IMR-90 (cell line): ENCODE measurements at regions not wholly inside any gene's neighbourhood (a gene's known extent, or its start where the extent isn't known, plus 50 kb on each side); places are given as distances from the start of the nearest gene placed in this dataset.

Source experiments
- ATAC-seq: fragments of 200-7000 bp; cut with Tn5 transposase; 2 replicates; pipeline ENCODE4 v1.9.1; 2020; ENCODE audit warnings: low read depth, mild to moderate bottlenecking, moderate library complexity
- BruUV-seq: library from RNA; stranded (reverse); fragments of 400-500 nt; replicated peaks from 2 replicates; lab custom pipeline; 2021; lab: Mats Ljungman, UMichigan
- CTCF ChIA-PET: fragments of 300-600 bp; formaldehyde crosslinking; extraction: SDS; loops from one replicate; lab custom pipeline; 2021; ENCODE audit warnings: antibody characterized with exemption; lab: Yijun Ruan, JAX
- POLR2A ChIA-PET: fragments of 300-600 bp; sonication (Branson Sonifier 250); formaldehyde crosslinking; loops from one replicate; lab custom pipeline; 2022; ENCODE audit warnings: antibody characterized with exemption; ENCODE audit not compliant: unreplicated experiment; lab: Charles Lee
- DNase-seq: peaks from one replicate; pipeline ENCODE4 v3.0.0; 2013
- H2AFZ ChIP-seq: replicated peaks from 2 replicates; pipeline ENCODE3; 2013; ENCODE audit warnings: low read length, mild to moderate bottlenecking; ENCODE audit not compliant: poor library complexity
- H2AK5ac ChIP-seq: 2 replicates; pipeline ENCODE4 v1.6.1; 2013; ENCODE audit warnings: low read depth, low read length, inconsistent platforms
- H2AK9ac ChIP-seq: replicated peaks from 2 replicates; pipeline ENCODE3; 2013; ENCODE audit warnings: mild to moderate bottlenecking, low read depth, low read length, moderate library complexity; ENCODE audit not compliant: poor library complexity
- H2BK120ac ChIP-seq: 2 replicates; pipeline ENCODE4 v1.6.1; 2013; ENCODE audit warnings: low read depth, low read length, inconsistent platforms
- H2BK15ac ChIP-seq: 3 replicates; pipeline ENCODE4 v1.6.1; 2013; ENCODE audit warnings: low read depth, low read length, inconsistent platforms
- H2BK20ac ChIP-seq: 2 replicates; pipeline ENCODE4 v1.6.1; 2013; ENCODE audit warnings: low read depth, mild to moderate bottlenecking, inconsistent platforms, low read length, moderate library complexity
- H2BK5ac ChIP-seq: 2 replicates; pipeline ENCODE4 v1.6.1; 2013; ENCODE audit warnings: mild to moderate bottlenecking, low read depth, low read length, inconsistent platforms; ENCODE audit not compliant: poor library complexity, severe bottlenecking
- H3K14ac ChIP-seq: replicated peaks from 2 replicates; pipeline ENCODE4 v1.6.1; 2013; ENCODE audit warnings: low read depth, low read length, inconsistent platforms
- H3K18ac ChIP-seq: 2 replicates; pipeline ENCODE4 v1.6.1; 2013; ENCODE audit warnings: low read depth, low read length, control low read depth
- H3K23ac ChIP-seq: 2 replicates; pipeline ENCODE4 v1.6.1; 2013; ENCODE audit warnings: low read depth, low read length, inconsistent platforms
- H3K27ac ChIP-seq: 2 replicates; pipeline ENCODE4 v1.5.1; 2013; ENCODE audit warnings: mild to moderate bottlenecking, control low read depth, low read length; ENCODE audit not compliant: insufficient read depth
- H3K27me3 ChIP-seq: 2 replicates; pipeline ENCODE4 v1.6.1; 2013; ENCODE audit warnings: low read length; ENCODE audit not compliant: control insufficient read depth, insufficient read depth
- H3K36me3 ChIP-seq: 2 replicates; pipeline ENCODE4 v1.6.1; 2013; ENCODE audit warnings: low read length, mixed read lengths; ENCODE audit not compliant: control insufficient read depth, insufficient read depth
- H3K4ac ChIP-seq: 2 replicates; pipeline ENCODE4 v1.6.1; 2013; ENCODE audit warnings: low read depth, low read length, inconsistent platforms
- H3K4me1 ChIP-seq: 2 replicates; pipeline ENCODE4 v1.6.1; 2013; ENCODE audit warnings: low read length, mixed read lengths; ENCODE audit not compliant: control insufficient read depth, insufficient read depth
- H3K4me2 ChIP-seq: 2 replicates; pipeline ENCODE4 v1.6.1; 2013; ENCODE audit warnings: low read depth, mild to moderate bottlenecking, control low read depth, low read length, moderate library complexity
- H3K4me3 ChIP-seq: 2 replicates; pipeline ENCODE4 v1.5.1; 2013; ENCODE audit warnings: low read depth, mild to moderate bottlenecking, control low read depth, low read length, moderate library complexity; ENCODE audit not compliant: insufficient read depth
- H3K56ac ChIP-seq: 2 replicates; pipeline ENCODE4 v1.6.1; 2013; ENCODE audit warnings: low read length, inconsistent platforms; ENCODE audit not compliant: insufficient read depth; ENCODE audit errors: extremely low read depth
- H3K79me1 ChIP-seq, 2 experiments: 2 replicates each; pipeline ENCODE4 v1.6.1; 2013; ENCODE audit warnings: low read length in 2 of 2, inconsistent platforms in 1 of 2, low read depth in 1 of 2
- H3K9ac ChIP-seq: 2 replicates; pipeline ENCODE4 v1.6.1; 2013; ENCODE audit warnings: low read depth, low read length, control low read depth
- H3K9me1 ChIP-seq: 2 replicates; pipeline ENCODE4 v1.6.1; 2013; ENCODE audit warnings: low read length, inconsistent platforms; ENCODE audit not compliant: insufficient read depth
- H3K9me3 ChIP-seq: 2 replicates; pipeline ENCODE4 v1.6.1; 2013; ENCODE audit warnings: low read length; ENCODE audit not compliant: control insufficient read depth, insufficient read depth
- H4K20me1 ChIP-seq: 2 replicates; pipeline ENCODE4 v1.6.1; 2013; ENCODE audit warnings: low read length, inconsistent platforms; ENCODE audit not compliant: insufficient read depth
- H4K5ac ChIP-seq: 2 replicates; pipeline ENCODE4 v1.6.1; 2013; ENCODE audit warnings: mild to moderate bottlenecking, low read depth, low read length, control low read depth
- H4K8ac ChIP-seq, 2 experiments: 2 replicates each; pipeline ENCODE4 v1.6.1; 2013; ENCODE audit warnings: low read depth in 2 of 2, low read length in 2 of 2, control low read depth in 1 of 2, inconsistent platforms in 1 of 2
- H4K91ac ChIP-seq: 2 replicates; pipeline ENCODE4 v1.6.1; 2013; ENCODE audit warnings: low read depth, low read length, inconsistent platforms; ENCODE audit not compliant: insufficient read depth
- BHLHE40 ChIP-seq: fragments of 150-350 bp; IDR thresholded peaks from 2 replicates; pipeline ENCODE4 v1.6.1; 2016; ENCODE audit warnings: mild to moderate bottlenecking, low read depth, low read length
- CEBPB ChIP-seq: IDR thresholded peaks from 2 replicates; pipeline ENCODE4 v1.6.1; 2012; ENCODE audit warnings: low read depth, low read length, improper control_type of control experiment
- CHD1 ChIP-seq: IDR thresholded peaks from 2 replicates; pipeline ENCODE4 v1.6.1; 2012; ENCODE audit warnings: low read depth, low read length, improper control_type of control experiment
- ELK1 ChIP-seq: fragments of 150-350 bp; IDR thresholded peaks from 2 replicates; pipeline ENCODE4 v1.6.1; 2016; ENCODE audit warnings: low read depth, mild to moderate bottlenecking, low read length, moderate library complexity, borderline replicate concordance
- FOS ChIP-seq: fragments of 150-350 bp; IDR thresholded peaks from 2 replicates; pipeline ENCODE4 v1.6.1; 2016; ENCODE audit warnings: low read depth, low read length
- MAZ ChIP-seq: IDR thresholded peaks from 2 replicates; pipeline ENCODE4 v1.6.1; 2012; ENCODE audit warnings: low read depth, mild to moderate bottlenecking, low read length, improper control_type of control experiment, moderate library complexity, borderline replicate concordance
- MXI1 ChIP-seq: IDR thresholded peaks from 2 replicates; pipeline ENCODE4 v1.6.1; 2012; ENCODE audit warnings: low read depth, mild to moderate bottlenecking, low read length, moderate library complexity, borderline replicate concordance
- NFE2L2 ChIP-seq: fragments of 150-350 bp; IDR thresholded peaks from 2 replicates; pipeline ENCODE4 v1.6.1; 2016; ENCODE audit warnings: low read depth, mild to moderate bottlenecking, low read length
- RAD21 ChIP-seq: IDR thresholded peaks from 2 replicates; pipeline ENCODE4 v1.6.1; 2012; ENCODE audit warnings: low read length, improper control_type of control experiment
- RFX5 ChIP-seq: IDR thresholded peaks from 2 replicates; pipeline ENCODE4 v1.8.0; 2012; ENCODE audit warnings: low read depth, mild to moderate bottlenecking, low read length, moderate library complexity
- dilution Hi-C: fragments of 300-500 bp; cut with HindIII; formaldehyde crosslinking; loops from one replicate; pipeline ENCODE4 v1.14.3; 2018; ENCODE audit warnings: low sequenced_read_pairs; ENCODE audit not compliant: unreplicated experiment
- in situ Hi-C: fragments of 300-500 bp; cut with MboI; formaldehyde crosslinking; loops from 3 replicates; pipeline ENCODE4 v1.14.3; 2019; ENCODE audit warnings: low sequenced_read_pairs, inconsistent platforms, mixed read lengths
- intact Hi-C: fragments of 100-400 bp; cut with micrococcal nuclease; formaldehyde crosslinking; loops from 2 replicates; pipeline ENCODE4 v1.10.0; 2022

GRCh38 chr12:73277971-73278370, 1005.8 kb downstream of the TRHDE start:
- H4K5ac ChIP-seq, result no peak overlapping the region
- CTCF ChIA-PET, result no interaction called here
- POLR2A ChIA-PET, result no interaction called here

More at GRCh38 chr12:73277971-73278370, 1005.8 kb downstream of the TRHDE start:
- H3K79me1 ChIP-seq, result no peaks in the 10 kb centered on the region
- no peaks in the 10 kb centered on the region for H3K27me3 ChIP-seq
- H2BK120ac ChIP-seq, result no peak overlapping the region
- H3K4me1 ChIP-seq, result no peaks in the 10 kb centered on the region
- H2BK15ac ChIP-seq, result no peak overlapping the region
- H3K14ac ChIP-seq, result no peak overlapping the region
- H3K18ac ChIP-seq, result no peak overlapping the region
- H3K23ac ChIP-seq, result no peak overlapping the region
- H3K9ac ChIP-seq, result no peak overlapping the region
- H2BK20ac ChIP-seq, result no peak overlapping the region
- no peak overlapping the region for H2AK9ac ChIP-seq
- no peaks in the 10 kb centered on the region for H4K20me1 ChIP-seq
- no peak overlapping the region for H3K4me2 ChIP-seq
- dilution Hi-C loops, result no loop called here
- intact Hi-C loops, result no loop called here
- ATAC-seq (no peak), DNase-seq (no peak)
- no peak overlapping the region for H3K4me3 ChIP-seq
- BruUV-seq, result no TSS peak
- H3K56ac ChIP-seq, result no peak overlapping the region
- in situ Hi-C loops, result no loop called here
- no peaks in the 10 kb centered on the region for H3K36me3 ChIP-seq
- no peak overlapping the region for H4K8ac ChIP-seq
- no peaks in the 10 kb centered on the region for H3K9me1 ChIP-seq
- H2AFZ ChIP-seq, result no peak overlapping the region
- H3K4ac ChIP-seq, result no peak overlapping the region
- no peak overlapping the region for H2BK5ac ChIP-seq
- H4K91ac ChIP-seq, result no peak overlapping the region
- H3K27ac ChIP-seq, result no peak overlapping the region
- TF ChIP-seq RAD21 (no peak), MAZ (no peak), CHD1 (no peak), CEBPB (no peak), MXI1 (no peak), ELK1 (no peak), NFE2L2 (no peak), BHLHE40 (no peak), FOS (no peak), RFX5 (no peak)
- H3K9me3 ChIP-seq, result no peaks in the 10 kb centered on the region
- no peak overlapping the region for H2AK5ac ChIP-seq
